Hematopoietic multipotent progenitor cell treated with erythropoietin and hydrocortisone succinate and interleukin-3 and kit ligand, for 8 days (in vitro differentiated cells): ENCODE measurements at regions not wholly inside any gene's neighbourhood (a gene's known extent, or its start where the extent isn't known, plus 50 kb on each side); places are given as distances from the start of the nearest gene placed in this dataset.
"Not testable (repeated sequence)": the region's sequence is repeated elsewhere in the genome, so short reads cannot be mapped to it uniquely, and the experiment has no call there.

Source experiments
- DNase-seq: peaks from one replicate; pipeline ENCODE4 v3.0.0-alpha.2; 2015

GRCh38 chr4:26185436-26185835 lies 135.4 kb upstream of the RBPJ start:
- no peak for DNase-seq

GRCh38 chr4:26191353-26191752 lies 129.5 kb upstream of the RBPJ start:
- no peak for DNase-seq

GRCh38 chr4:26192899-26193869 lies 127.6 kb upstream of the RBPJ start:
- DNase-seq: no peak

- DNase-seq: no peak
Measured at GRCh38 chr4:26194764-26195163, 126.0 kb upstream of the RBPJ start.

- DNase-seq: no peak
Measured at GRCh38 chr4:26196567-26196966, 124.2 kb upstream of the RBPJ start.

GRCh38 chr4:26197018-26197779 lies 123.6 kb upstream of the RBPJ start:
- no peak for DNase-seq

- DNase-seq: not testable (repeated sequence)
Measured at GRCh38 chr4:26198931-26199330, 121.9 kb upstream of the RBPJ start.

- no peak for DNase-seq
Measured at GRCh38 chr4:26199596-26199995, 121.2 kb upstream of the RBPJ start.

- no peak for DNase-seq
Measured at GRCh38 chr4:26201120-26201519, 119.7 kb upstream of the RBPJ start.

GRCh38 chr4:26204249-26204825 lies 116.5 kb upstream of the RBPJ start:
- DNase-seq: no peak

GRCh38 chr4:26204911-26205370 lies 115.9 kb upstream of the RBPJ start:
- DNase-seq: no peak

GRCh38 chr4:26206339-26206738 lies 114.5 kb upstream of the RBPJ start:
- DNase-seq: no peak

GRCh38 chr4:26206999-26207398 lies 113.8 kb upstream of the RBPJ start:
- no peak for DNase-seq

GRCh38 chr4:26207631-26208030 lies 113.2 kb upstream of the RBPJ start:
- DNase-seq: no peak

GRCh38 chr4:26208237-26208994 lies 112.4 kb upstream of the RBPJ start:
- DNase-seq: no peak

GRCh38 chr4:26209378-26209777 lies 111.4 kb upstream of the RBPJ start:
- DNase-seq: not testable (repeated sequence)

GRCh38 chr4:26212528-26212927 lies 108.3 kb upstream of the RBPJ start:
- no peak for DNase-seq

- DNase-seq: no peak
Measured at GRCh38 chr4:26213317-26213716, 107.5 kb upstream of the RBPJ start.

GRCh38 chr4:26214994-26215393 lies 105.8 kb upstream of the RBPJ start:
- DNase-seq: no peak

- no peak for DNase-seq
Measured at GRCh38 chr4:26215725-26216124, 105.1 kb upstream of the RBPJ start.

GRCh38 chr4:26217481-26217880 lies 103.3 kb upstream of the RBPJ start:
- DNase-seq: no peak

- no peak for DNase-seq
Measured at GRCh38 chr4:26217961-26218676, 102.7 kb upstream of the RBPJ start.
